ENCODE measurements at regions not wholly inside any gene's neighbourhood (a gene's known extent, or its start where the extent isn't known, plus 50 kb on each side); places are given as distances from the start of the nearest gene placed in this dataset.

DNA sequence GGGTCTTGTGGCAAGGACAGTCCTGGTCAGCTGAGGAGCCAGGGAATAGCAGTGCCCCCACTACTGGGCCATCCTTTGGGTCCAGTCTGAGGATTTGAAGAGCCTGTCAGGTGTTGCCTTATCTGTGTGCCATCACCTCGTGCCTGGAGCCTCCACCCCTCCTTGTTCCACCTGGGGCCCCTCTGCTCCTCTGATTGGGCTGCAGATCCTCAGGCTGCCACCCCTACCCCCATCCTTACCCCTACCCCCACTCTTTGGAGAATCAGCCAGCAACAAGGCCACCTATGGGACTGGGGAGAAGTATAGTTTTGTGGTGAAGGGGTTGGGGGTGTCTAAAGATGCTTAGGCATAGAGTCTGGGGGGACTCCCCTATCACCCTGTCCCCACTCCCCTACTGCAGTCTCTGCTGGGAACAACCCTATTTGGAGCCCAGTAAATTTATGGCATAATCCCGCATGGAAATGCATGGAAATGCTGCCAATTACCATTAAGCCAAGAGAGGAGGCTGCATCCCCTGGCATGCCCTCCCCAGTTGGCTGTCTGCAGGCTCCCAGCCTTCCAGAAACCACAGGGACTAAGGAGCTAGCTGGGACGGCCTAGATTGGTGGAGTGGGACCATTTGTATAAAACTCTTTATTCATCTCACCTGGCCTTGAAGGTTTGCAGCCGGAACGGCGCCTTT lies 142.7 kb upstream of the CSF3R start:
- ChIA-PET POLR2A (no interaction called here), CTCF (no interaction called here)
- TF ChIP-seq, protein P1, sequence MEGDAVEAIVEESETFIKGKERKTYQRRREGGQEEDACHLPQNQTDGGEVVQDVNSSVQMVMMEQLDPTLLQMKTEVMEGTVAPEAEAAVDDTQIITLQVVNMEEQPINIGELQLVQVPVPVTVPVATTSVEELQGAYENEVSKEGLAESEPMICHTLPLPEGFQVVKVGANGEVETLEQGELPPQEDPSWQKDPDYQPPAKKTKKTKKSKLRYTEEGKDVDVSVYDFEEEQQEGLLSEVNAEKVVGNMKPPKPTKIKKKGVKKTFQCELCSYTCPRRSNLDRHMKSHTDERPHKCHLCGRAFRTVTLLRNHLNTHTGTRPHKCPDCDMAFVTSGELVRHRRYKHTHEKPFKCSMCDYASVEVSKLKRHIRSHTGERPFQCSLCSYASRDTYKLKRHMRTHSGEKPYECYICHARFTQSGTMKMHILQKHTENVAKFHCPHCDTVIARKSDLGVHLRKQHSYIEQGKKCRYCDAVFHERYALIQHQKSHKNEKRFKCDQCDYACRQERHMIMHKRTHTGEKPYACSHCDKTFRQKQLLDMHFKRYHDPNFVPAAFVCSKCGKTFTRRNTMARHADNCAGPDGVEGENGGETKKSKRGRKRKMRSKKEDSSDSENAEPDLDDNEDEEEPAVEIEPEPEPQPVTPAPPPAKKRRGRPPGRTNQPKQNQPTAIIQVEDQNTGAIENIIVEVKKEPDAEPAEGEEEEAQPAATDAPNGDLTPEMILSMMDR (IDR thresholded peaks at IDR 0.05; ENCODE audit: insufficient read depth, low read depth, low read length) = no peak
- Histone ChIP-seq H3K27me3 (ENCODE audit: control insufficient read depth, insufficient read depth, low read length) (peaks cover 2% of the 10 kb centered on the region), H3K4me3 (ENCODE audit: low read depth, low read length) (no peak overlapping the region), H3K36me3 (ENCODE audit: control insufficient read depth, insufficient read depth, low read length) (no peaks in the 10 kb centered on the region)
- DNase-seq (ENCODE audit: low read depth) = no peak

DNA sequence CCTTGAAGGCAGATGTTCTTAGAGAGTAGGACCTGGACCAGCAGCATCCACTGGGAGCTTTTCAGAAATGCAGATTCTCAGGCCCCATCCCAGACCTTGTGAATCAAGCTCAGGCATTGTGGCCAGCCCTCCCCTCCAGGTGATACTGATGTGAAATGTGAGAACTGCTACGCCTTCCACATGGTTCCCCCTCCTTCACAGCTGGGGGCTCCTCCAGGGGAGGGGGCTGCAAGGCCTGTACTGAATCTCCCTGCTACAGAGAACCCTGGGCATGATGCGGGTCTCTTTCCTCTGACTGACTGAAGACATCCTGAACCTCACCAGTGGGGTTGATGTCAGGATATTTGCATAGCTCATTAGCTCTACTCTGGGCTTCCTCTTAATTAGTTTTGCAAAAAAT lies 141.8 kb upstream of the CSF3R start:
- TF ChIP-seq, protein P1 (IDR thresholded peaks at IDR 0.05; ENCODE audit: insufficient read depth, low read depth, low read length) = no peak
- ChIA-PET CTCF (no interaction called here), POLR2A (no interaction called here)
- peaks cover 2% of the 10 kb centered on the region for H3K27me3 ChIP-seq (ENCODE audit: control insufficient read depth, insufficient read depth, low read length)
- DNase-seq (ENCODE audit: low read depth) = no peak
- no peaks in the 10 kb centered on the region for H3K36me3 ChIP-seq (ENCODE audit: control insufficient read depth, insufficient read depth, low read length)
- no peak overlapping the region for H3K4me3 ChIP-seq (ENCODE audit: low read depth, low read length)

DNA sequence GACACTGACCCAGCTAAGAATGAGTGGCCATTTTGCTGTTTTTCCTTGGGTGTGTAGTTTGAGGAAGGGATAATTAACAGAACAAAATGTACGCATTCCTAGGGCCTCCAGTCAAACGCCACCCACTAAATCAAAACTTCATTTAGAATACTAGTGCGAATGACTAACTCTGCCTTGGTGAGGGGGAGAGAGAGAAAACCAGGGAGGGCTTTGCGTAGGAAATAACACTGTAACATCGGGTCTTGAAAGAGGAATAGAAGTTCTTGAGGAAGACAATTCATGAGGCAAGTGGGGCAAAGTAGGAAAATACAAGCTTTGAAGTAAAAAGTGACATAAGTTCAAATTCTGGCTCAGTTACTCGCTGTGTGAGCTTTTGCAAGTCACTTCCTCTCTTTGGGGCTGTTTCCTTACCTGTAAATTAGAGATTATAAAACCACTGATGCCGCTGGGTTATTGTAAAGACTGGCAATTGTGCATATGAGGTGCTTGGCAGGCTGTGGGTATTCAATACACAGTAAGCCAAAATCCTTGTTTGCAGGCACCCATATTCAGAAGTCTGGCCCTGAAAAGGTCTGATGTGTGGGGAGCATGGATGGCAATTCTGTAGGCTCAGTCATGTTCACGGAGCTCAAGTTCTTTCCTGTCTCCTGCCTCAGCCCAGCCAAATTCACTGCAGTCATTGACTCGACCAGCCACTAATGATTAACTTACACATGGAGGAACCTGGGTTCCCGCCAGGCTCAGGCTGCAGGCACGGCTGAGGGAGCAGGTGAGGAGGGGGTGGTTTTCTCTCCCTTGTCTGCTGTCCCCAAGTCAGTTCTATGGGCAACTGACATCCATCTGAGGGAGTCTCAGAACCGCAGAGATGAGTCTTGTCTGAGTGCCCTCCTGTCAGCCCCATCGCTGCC lies 140.3 kb upstream of the CSF3R start:
- Histone ChIP-seq H3K36me3 (ENCODE audit: control insufficient read depth, insufficient read depth, low read length) (no peaks in the 10 kb centered on the region), H3K4me3 (ENCODE audit: low read depth, low read length) (no peak overlapping the region), H3K27me3 (ENCODE audit: control insufficient read depth, insufficient read depth, low read length) (peaks cover 2% of the 10 kb centered on the region)
- CTCF ChIA-PET = no interaction called here
- DNase-seq (ENCODE audit: low read depth) = no peak
- POLR2A ChIA-PET = no interaction called here
- TF ChIP-seq, protein P1 (IDR thresholded peaks at IDR 0.05; ENCODE audit: insufficient read depth, low read depth, low read length) = no peak

DNA sequence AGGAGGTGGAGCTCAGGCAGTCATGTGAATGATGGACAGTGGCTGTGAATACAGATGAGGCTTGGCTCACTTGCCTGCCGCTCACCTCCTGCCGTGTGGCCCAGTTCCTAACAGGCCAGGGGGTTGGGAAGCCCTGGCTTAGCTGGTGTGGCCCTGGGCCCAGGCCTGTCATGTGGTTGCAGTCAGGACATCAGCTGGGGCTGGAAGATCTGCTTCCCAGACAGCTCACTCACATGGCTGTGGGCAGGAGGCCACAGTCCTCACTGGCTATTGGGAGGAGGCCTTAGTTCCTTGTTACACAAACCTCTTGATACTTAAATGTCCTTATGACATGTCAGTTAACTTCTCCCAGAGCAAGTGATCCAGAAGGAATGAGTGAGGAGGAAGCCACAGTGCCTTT lies 138.8 kb upstream of the CSF3R start:
- CTCF ChIA-PET = interaction anchor here (1.2 kb wide), 1 partner anchor 30 kb away, joined by 3 read pairs; no protein-coding TSS in a partner anchor
- no peaks in the 10 kb centered on the region for H3K36me3 ChIP-seq (ENCODE audit: control insufficient read depth, insufficient read depth, low read length)
- no peak overlapping the region for H3K4me3 ChIP-seq (ENCODE audit: low read depth, low read length)
- no peak for DNase-seq (ENCODE audit: low read depth)
- TF ChIP-seq, protein P1 (IDR thresholded peaks at IDR 0.05; ENCODE audit: insufficient read depth, low read depth, low read length) = no peak
- peaks cover 2% of the 10 kb centered on the region for H3K27me3 ChIP-seq (ENCODE audit: control insufficient read depth, insufficient read depth, low read length)
- POLR2A ChIA-PET = no interaction called here

DNA sequence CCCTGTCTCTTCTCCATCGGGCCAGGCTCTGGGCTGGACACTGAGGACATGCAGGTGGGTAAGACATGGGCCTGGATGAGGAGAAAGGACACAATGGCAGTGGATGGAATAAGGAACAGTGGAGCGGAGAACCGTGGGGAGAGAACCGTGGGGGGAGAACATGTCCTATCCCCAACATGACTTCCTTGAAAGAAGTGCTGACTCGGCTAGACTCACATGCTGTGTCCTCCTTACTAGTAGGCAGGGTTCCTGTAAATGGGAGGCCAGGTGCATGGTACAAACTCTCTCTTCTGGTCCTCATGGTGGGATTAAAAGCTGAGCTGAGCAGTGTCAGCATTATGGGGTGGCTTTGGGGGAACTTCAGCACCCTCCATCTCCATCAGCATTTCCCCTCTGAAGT lies 137.4 kb upstream of the CSF3R start:
- ChIA-PET CTCF (interaction anchor here (0.6 kb wide), 1 partner anchor 57 kb away, joined by 3 read pairs; no protein-coding TSS in a partner anchor), POLR2A (no interaction called here)
- TF ChIP-seq, protein P1 (IDR thresholded peaks at IDR 0.05; ENCODE audit: insufficient read depth, low read depth, low read length) = no peak
- H3K27me3 ChIP-seq (ENCODE audit: control insufficient read depth, insufficient read depth, low read length) = no peaks in the 10 kb centered on the region
- DNase-seq (ENCODE audit: low read depth) = no peak
- H3K36me3 ChIP-seq (ENCODE audit: control insufficient read depth, insufficient read depth, low read length) = no peaks in the 10 kb centered on the region
- H3K4me3 ChIP-seq (ENCODE audit: low read depth, low read length) = no peak overlapping the region
